Activated naive CD4-positive, alpha-beta T cell treated with anti-CD3 and anti-CD28 coated beads, Interleukin-2, amount 10 ng/mL, durations not matched to agents 7 days and 5 days (primary cell): ENCODE measurements at regions not wholly inside any gene's neighbourhood (a gene's known extent, or its start where the extent isn't known, plus 50 kb on each side); places are given as distances from the start of the nearest gene placed in this dataset.

ENCODE experiments used
- CTCF ChIA-PET: fragments of 350-600 bp; sonication (Branson Sonifier 250); formaldehyde crosslinking; loops from one replicate; lab custom pipeline; 2021; ENCODE audit warnings: antibody characterized with exemption; lab: Charles Lee
- DNase-seq: peaks from one replicate; pipeline ENCODE4 v3.0.0-alpha.2; 2020
- H3K27ac Mint-ChIP-seq: one replicate; pipeline ENCODE4 v1.8.0; 2021; ENCODE audit warnings: mild to moderate bottlenecking, moderate library complexity, mixed read lengths
- H3K27me3 Mint-ChIP-seq: one replicate; pipeline ENCODE4 v1.8.0; 2021; ENCODE audit warnings: mild to moderate bottlenecking, mixed read lengths
- H3K36me3 Mint-ChIP-seq: one replicate; pipeline ENCODE4 v1.8.0; 2021; ENCODE audit warnings: mixed read lengths
- H3K4me1 Mint-ChIP-seq: one replicate; pipeline ENCODE4 v1.8.0; 2021; ENCODE audit warnings: mixed read lengths
- H3K4me3 Mint-ChIP-seq: one replicate; pipeline ENCODE4 v1.8.0; 2021; ENCODE audit warnings: mild to moderate bottlenecking, moderate library complexity, mixed read lengths
- H3K9me3 Mint-ChIP-seq: one replicate; pipeline ENCODE4 v1.8.0; 2021; ENCODE audit warnings: mixed read lengths

DNA sequence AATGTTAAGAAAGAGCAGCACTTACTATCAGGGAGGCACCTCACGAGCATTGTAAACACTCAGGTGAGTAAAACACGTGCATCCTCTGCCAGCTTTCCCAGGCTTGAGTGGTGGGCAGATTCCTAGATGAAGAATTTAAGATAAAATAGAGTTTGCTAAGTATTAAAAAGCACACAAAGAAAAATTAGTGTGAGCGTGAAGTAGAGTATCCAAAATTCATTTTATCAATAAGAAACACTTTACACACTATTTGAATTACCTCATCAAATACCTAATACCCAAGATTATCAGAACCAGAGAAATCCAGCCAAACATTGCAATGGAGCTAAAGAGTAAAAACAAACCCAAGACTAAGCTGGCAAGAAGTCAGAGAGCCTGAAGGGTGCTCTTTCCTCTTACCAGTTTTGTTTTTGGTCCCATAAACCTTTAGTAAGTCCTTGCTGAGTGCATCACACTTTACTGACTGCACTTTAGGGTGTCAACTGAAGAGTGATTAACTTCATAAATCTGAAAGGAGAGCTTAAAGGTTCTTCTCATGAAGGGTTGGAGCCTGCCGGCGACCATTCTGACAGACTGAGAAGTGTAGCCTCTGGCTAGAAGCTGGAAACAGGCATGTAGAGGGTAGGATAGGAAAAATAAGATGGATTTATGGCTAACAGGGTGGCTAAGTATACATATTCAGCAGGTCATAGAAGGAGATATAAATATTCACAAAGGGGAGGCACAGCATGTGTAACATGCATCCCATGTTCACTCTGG, 151.1 kb downstream of the SLC7A11 start:
- Mint-ChIP-seq H3K27ac (no peak overlapping the region), H3K4me1 (no peaks in the 10 kb centered on the region), H3K27me3 (no peaks in the 10 kb centered on the region), H3K4me3 (no peak overlapping the region), H3K36me3 (no peaks in the 10 kb centered on the region), H3K9me3 (no peaks in the 10 kb centered on the region)
- no peak for DNase-seq
- CTCF ChIA-PET: interaction anchor here (0.9 to 2.3 kb wide), 13 partner anchors 10 to 591 kb away, joined by 3 to 12 read pairs (median 4); no protein-coding TSS in a partner anchor

DNA sequence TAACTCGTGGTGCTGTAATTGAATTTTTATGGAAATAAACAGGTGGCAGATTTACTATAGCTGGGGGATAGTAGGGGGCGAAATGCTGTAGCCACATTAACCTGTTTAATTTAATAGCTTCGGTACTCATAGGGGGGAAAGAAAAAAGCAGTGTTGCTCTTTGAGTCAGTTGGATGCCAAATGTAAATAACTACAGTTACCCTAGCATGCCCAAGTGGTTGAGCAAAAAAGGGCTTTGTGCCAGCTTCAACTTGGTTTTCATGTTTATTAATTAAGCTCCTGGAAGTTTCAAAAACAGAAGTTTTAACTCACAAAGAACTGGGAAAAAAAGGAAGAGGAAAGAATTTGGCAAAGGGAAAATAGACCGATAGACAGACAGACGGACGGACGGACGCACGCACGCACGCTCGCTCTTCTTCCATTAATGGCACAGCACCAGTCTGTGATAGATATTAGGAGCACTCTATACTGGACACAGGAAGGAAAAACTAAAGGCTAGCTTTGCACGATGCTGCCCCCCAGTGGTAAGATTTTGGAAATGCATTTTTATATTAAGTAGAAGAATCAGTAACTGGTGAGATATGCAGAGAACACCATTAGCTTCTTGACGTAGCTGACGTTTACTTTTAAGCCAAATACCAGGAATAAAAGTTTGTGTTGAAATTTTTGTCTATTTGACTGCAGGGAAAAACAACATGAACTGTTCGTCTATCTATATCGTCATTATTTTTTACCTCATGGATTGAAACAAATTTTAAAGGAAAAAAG, 151.8 kb downstream of the SLC7A11 start:
- CTCF ChIA-PET: interaction anchor here (0.8 to 2.3 kb wide), 16 partner anchors 10 to 592 kb away, joined by 3 to 12 read pairs (median 4); no protein-coding TSS in a partner anchor
- peak; percentile 37 for DNase-seq
- no peaks in the 10 kb centered on the region for H3K27me3 Mint-ChIP-seq
- H3K4me3 Mint-ChIP-seq: no peak overlapping the region
- H3K27ac Mint-ChIP-seq: no peak overlapping the region
- H3K4me1 Mint-ChIP-seq: no peaks in the 10 kb centered on the region
- no peaks in the 10 kb centered on the region for H3K36me3 Mint-ChIP-seq
- H3K9me3 Mint-ChIP-seq: no peaks in the 10 kb centered on the region

DNA sequence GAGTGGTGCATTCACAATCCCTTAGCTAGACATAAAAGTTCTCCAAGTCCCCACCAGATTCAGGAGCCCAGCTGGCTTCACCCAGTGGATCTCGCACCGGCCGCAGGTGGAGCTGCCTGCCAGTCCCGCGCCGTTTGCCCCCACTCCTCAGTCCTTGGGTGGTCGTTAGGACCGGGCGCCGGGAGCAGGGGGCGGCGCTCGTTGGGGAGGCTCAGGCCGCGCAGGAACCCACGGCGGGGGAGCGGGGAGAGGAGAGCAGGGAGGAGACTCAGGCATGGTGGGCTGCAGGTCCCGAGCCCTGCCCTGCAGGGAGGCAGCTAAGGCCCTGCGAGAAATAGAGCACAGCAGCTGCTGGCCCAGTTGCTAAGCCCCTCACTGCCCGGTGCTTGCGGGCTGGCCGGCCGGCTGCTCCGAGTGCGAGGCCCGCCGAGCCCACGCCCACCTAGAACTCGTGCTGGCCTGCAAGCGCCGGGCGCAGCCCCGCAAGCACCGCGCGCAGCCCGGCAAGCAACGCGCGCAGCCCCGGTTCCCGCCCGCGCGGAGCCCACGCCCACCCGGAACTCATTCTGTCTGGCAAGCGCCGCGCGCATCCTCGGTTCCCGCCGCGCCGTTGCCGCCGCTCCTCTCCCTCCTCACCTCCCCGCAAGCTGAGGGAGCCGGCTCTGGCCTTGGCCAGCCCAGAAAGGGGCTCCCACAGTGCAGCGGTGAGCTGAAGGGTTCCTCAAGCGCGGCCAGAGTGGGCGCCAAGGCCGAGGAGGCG, 153.5 kb downstream of the SLC7A11 start:
- DNase-seq: no peak
- Mint-ChIP-seq H3K36me3 (no peaks in the 10 kb centered on the region), H3K4me1 (no peaks in the 10 kb centered on the region), H3K27me3 (no peaks in the 10 kb centered on the region), H3K27ac (no peak overlapping the region), H3K9me3 (no peaks in the 10 kb centered on the region), H3K4me3 (no peak overlapping the region)
- CTCF ChIA-PET: interaction anchor here (1.8 kb wide), 1 partner anchor 8 kb away, joined by 4 read pairs; no protein-coding TSS in a partner anchor

DNA sequence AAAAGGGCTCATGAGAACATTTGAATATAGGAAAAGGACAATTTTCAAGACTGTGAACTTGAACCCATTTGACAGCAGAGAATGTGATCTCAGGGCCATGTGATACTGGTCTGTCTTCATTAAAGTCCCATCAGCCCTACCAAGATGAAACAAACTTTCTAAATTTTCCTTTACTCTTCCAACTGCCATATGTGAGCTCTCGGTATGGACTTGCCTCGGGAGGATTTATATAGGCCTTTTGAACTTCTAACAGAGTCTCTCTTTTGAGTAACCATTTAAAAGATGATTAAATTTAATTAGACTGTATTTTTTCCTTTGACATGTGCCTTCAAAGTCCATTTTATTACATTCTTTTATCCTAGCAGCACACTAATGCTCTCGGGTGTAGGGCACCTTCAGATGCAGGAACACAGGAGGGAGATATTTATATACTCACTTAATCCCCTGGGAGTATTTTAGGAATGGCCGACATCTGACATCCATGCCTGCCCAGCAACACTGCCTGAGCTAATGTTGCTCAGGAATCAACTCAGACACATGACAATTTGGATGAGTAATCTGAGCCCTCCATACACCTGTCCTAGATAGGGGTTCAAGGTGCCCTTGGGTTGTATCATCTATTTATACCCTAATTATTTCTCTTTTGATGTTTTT, 155.0 kb downstream of the SLC7A11 start:
- DNase-seq: no peak
- H3K27me3 Mint-ChIP-seq: no peaks in the 10 kb centered on the region
- CTCF ChIA-PET: no interaction called here
- no peak overlapping the region for H3K4me3 Mint-ChIP-seq
- no peaks in the 10 kb centered on the region for H3K4me1 Mint-ChIP-seq
- H3K9me3 Mint-ChIP-seq: no peaks in the 10 kb centered on the region
- H3K27ac Mint-ChIP-seq: no peak overlapping the region
- H3K36me3 Mint-ChIP-seq: no peaks in the 10 kb centered on the region

DNA sequence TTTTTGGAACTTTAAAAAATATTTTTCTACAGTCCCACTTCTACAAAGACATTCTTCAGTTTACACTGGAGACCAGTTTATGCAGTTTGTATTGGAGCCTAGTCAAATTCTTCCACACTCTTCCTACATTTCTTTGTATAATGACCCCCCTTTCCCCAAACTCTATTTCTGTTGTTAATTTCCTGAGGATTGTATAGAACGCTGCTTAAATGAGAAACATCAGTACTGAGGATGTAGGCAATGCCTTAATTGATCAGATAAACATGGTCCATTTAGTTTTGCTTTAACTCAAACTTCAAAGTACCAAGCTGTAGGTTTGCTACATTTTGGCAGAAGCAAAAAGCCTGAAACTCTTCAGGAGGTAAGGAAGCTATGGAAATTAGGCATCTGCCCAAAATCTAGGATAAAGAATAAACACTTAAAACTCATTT, 155.5 kb downstream of the SLC7A11 start:
- no peak overlapping the region for H3K27ac Mint-ChIP-seq
- no peaks in the 10 kb centered on the region for H3K9me3 Mint-ChIP-seq
- H3K36me3 Mint-ChIP-seq: no peaks in the 10 kb centered on the region
- no peaks in the 10 kb centered on the region for H3K4me1 Mint-ChIP-seq
- no peak for DNase-seq
- CTCF ChIA-PET: no interaction called here
- H3K27me3 Mint-ChIP-seq: no peaks in the 10 kb centered on the region
- H3K4me3 Mint-ChIP-seq: no peak overlapping the region

DNA sequence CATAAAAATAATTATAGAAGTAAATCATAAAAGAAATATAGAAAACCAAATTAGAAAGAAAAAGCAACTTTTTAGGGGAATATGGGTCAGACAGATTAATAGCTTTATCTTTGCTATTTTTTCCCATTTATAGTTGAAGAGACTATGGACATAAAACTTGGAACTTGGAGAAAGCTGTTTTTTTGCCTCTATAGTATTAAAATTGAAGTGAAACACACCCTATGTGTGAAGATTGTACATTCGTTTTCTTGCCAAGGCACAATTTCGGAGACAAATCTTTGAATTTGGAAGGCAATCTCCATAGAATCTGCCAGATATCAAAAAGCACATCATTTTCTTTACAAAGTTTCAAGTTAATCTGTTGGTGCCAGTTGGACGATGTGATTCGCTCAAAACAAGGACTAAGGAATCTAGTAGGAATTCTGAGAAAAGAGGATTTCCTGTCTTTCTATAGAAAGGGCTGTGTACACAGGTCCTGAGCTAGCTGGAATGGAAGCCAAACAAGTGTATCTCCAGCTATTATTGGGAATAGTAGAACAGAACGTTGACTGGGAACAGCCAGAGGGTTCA, 156.3 kb downstream of the SLC7A11 start:
- no peaks in the 10 kb centered on the region for H3K36me3 Mint-ChIP-seq
- H3K4me3 Mint-ChIP-seq: no peak overlapping the region
- CTCF ChIA-PET: no interaction called here
- no peak for DNase-seq
- no peaks in the 10 kb centered on the region for H3K4me1 Mint-ChIP-seq
- no peaks in the 10 kb centered on the region for H3K9me3 Mint-ChIP-seq
- H3K27ac Mint-ChIP-seq: no peak overlapping the region
- H3K27me3 Mint-ChIP-seq: no peaks in the 10 kb centered on the region

DNA sequence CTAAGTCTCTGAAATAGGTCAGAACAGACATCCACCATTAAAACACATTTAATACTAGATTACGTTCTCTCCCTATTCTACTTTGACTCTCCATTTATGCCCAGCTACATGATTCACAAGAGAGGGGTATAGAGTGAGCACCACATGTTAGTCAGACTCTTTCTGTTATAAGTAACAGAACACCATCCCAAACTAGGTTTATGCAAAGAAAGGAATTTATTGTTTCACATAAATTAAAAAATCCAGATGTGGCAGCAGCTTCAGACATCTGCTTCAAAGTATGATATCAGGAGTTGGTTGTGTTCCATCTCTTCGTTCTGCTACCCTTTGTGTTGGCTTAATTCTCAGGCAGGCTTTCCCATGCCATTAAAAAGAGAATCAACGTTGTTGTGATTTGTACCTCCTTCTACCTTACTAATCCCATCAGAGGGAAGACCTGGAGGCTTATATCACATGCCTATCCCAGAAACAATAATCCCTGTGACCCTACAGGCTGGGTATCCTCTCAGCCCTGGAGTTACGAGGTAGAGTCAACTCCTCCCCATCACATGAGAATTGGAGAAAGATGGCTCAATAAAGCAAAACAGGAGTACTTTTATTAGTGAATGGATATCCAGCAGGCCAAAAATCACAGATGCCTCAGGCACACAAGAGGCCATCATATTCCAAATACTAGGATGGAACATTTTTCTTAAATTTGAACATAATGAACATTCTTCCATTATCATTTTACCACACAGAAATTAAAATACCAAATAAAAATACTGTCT, 163.2 kb downstream of the SLC7A11 start:
- H3K4me1 Mint-ChIP-seq: no peaks in the 10 kb centered on the region
- no peaks in the 10 kb centered on the region for H3K36me3 Mint-ChIP-seq
- H3K4me3 Mint-ChIP-seq: no peak overlapping the region
- H3K27ac Mint-ChIP-seq: no peak overlapping the region
- H3K27me3 Mint-ChIP-seq: no peaks in the 10 kb centered on the region
- no peak for DNase-seq
- CTCF ChIA-PET: interaction anchor here (3.3 kb wide), 1 partner anchor 12 kb away, joined by 12 read pairs; no protein-coding TSS in a partner anchor
- H3K9me3 Mint-ChIP-seq: no peaks in the 10 kb centered on the region

DNA sequence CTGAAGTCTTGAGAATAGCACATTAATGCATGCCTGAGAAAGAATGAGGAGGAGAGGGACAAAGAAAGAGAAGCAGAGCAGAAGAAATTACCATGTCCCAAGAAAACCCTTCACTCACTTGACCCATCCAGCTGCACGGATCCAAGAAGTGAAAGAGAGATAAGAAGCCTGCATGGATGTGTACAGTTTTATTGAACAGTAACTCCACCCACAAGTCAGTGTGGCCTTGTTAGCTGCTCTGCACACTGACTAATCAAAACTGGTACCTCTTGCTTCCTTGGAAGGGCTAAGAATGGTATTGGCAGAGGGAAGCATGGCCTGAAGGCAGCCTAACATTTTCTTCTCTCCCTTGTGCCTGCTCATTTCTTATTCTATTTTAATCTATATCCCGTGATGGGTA, 163.9 kb downstream of the SLC7A11 start:
- no peak for DNase-seq
- Mint-ChIP-seq H3K4me3 (no peak overlapping the region), H3K9me3 (no peaks in the 10 kb centered on the region), H3K27ac (no peak overlapping the region), H3K27me3 (no peaks in the 10 kb centered on the region), H3K4me1 (no peaks in the 10 kb centered on the region), H3K36me3 (no peaks in the 10 kb centered on the region)
- CTCF ChIA-PET: interaction anchor here (3.3 kb wide), 1 partner anchor 12 kb away, joined by 12 read pairs; no protein-coding TSS in a partner anchor

DNA sequence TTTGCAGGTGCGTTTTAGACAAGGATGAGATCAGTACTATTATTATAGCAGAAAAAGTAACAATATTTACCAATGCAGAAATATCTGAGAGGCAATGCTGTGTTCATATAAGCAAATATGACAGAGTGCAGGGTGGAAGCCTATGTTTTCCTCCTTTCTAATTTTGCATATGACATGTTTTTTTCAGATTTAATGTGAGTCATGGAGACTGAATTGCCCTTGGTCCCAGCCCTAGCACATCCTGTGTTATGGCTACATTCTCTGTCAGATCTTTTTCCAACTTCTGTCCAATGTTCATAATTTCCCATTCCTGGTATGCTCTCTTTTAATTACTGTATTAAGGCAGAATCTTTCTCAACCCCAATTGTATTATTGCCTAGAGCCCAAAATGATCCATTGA, 165.6 kb downstream of the SLC7A11 start:
- CTCF ChIA-PET: no interaction called here
- H3K27me3 Mint-ChIP-seq: no peaks in the 10 kb centered on the region
- H3K4me1 Mint-ChIP-seq: no peaks in the 10 kb centered on the region
- no peak for DNase-seq
- no peaks in the 10 kb centered on the region for H3K36me3 Mint-ChIP-seq
- no peak overlapping the region for H3K4me3 Mint-ChIP-seq
- no peaks in the 10 kb centered on the region for H3K9me3 Mint-ChIP-seq
- H3K27ac Mint-ChIP-seq: no peak overlapping the region

DNA sequence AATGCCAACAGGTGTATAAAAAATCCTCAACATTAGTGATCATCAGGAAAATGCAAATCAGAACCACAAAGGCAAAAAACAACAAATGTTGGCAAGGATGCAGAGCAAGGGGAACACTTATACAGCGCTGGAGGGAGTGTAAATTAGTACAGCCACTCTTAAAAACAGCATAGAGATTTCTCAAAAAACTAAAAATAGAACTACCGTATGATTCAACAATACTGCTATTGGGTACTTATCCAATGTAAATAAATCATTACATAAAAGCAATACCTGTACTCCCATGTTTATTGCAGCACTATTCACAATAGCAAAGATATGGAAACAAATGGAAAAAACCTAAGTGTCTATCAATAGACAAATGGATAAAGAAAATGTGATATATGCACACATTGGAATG, 171.3 kb downstream of the SLC7A11 start:
- peaks cover 2% of the 10 kb centered on the region for H3K9me3 Mint-ChIP-seq

DNA sequence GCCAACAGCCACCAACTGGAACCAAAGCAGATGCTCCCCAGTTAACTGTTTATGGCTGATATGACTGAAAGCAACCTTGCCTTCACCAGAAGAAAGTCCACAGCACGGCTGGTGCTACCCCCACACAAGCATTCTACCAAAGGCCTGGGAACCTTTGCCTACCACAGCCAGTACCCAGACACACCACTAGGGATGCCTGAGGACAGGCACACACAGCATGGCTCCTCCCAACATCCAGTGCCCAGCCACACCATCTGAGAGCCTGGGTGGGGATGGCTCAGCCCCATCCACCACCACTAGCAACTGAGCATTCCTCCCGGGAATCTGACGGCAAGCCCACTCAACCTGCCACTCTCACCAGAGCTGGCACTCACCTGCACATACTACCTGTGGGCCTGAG, 178.6 kb downstream of the SLC7A11 start:
- CTCF ChIA-PET: no interaction called here
- no peaks in the 10 kb centered on the region for H3K4me1 Mint-ChIP-seq
- H3K27ac Mint-ChIP-seq: no peak overlapping the region
- H3K36me3 Mint-ChIP-seq: no peaks in the 10 kb centered on the region
- no peak for DNase-seq
- H3K4me3 Mint-ChIP-seq: no peak overlapping the region
- peaks cover 5% of the 10 kb centered on the region for H3K9me3 Mint-ChIP-seq
- H3K27me3 Mint-ChIP-seq: no peaks in the 10 kb centered on the region

More for the DNA sequence above, 171.3 kb downstream of the SLC7A11 start:
- H3K27ac Mint-ChIP-seq: no peak overlapping the region
- no peaks in the 10 kb centered on the region for H3K27me3 Mint-ChIP-seq
- CTCF ChIA-PET: no interaction called here
- no peak for DNase-seq
- no peak overlapping the region for H3K4me3 Mint-ChIP-seq
- H3K4me1 Mint-ChIP-seq: no peaks in the 10 kb centered on the region
- no peaks in the 10 kb centered on the region for H3K36me3 Mint-ChIP-seq

DNA sequence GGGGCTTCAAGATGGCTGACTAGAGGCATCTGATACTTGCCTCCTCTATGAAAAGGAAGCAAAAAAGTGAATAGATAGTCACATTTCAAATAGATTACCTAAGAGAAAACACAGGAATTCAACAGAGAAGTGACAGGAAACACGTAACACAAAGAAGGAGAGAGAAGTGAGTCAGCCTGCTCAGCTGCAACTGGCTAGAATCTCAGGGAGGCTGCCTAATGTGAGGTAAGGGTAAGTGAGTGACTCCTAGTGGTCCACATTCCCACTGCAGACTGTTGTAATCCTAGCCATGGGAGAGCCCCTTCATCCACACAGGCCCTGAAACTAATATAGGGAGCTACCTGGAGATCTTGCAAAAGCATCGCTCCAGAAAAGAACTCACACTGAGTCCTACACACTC, 179.2 kb downstream of the SLC7A11 start:
- CTCF ChIA-PET: no interaction called here
- H3K27me3 Mint-ChIP-seq: no peaks in the 10 kb centered on the region
- H3K27ac Mint-ChIP-seq: no peak overlapping the region
- peaks cover 5% of the 10 kb centered on the region for H3K9me3 Mint-ChIP-seq
- no peak overlapping the region for H3K4me3 Mint-ChIP-seq
- no peaks in the 10 kb centered on the region for H3K36me3 Mint-ChIP-seq
- H3K4me1 Mint-ChIP-seq: no peaks in the 10 kb centered on the region
- no peak for DNase-seq

DNA sequence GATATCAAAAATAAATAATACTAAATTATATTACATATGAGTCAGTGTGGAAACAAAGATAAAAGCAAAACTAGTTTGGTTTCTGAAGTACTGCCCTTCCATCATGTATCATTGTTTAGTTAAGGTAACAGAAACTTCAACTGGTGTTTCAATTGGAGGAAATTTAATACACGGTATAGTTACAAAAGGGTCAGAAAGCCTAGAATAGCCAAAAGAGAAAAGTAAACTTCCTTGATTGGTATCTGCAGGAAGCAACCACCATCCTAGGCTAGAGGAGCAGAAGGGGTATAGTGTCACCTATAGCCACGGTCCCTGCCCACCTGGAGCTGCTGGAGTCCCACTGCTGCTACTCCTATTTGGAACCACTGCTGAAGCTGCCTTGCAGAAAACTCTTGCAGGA, 185.6 kb downstream of the SLC7A11 start:
- Mint-ChIP-seq H3K4me3 (no peak overlapping the region), H3K27ac (no peak overlapping the region), H3K9me3 (no peaks in the 10 kb centered on the region), H3K36me3 (no peaks in the 10 kb centered on the region), H3K4me1 (no peaks in the 10 kb centered on the region), H3K27me3 (no peaks in the 10 kb centered on the region)
- CTCF ChIA-PET: no interaction called here
- no peak for DNase-seq
